Neural cell (in vitro differentiated cells): ENCODE measurements at regions not wholly inside any gene's neighbourhood (a gene's known extent, or its start where the extent isn't known, plus 50 kb on each side); places are given as distances from the start of the nearest gene placed in this dataset.

Experiments
- H2AFZ ChIP-seq: fragments of 200-600, 300-800 bp; sonication (generic), shearing (Covaris generic); 2 replicates; pipeline ENCODE4 v1.6.0; 2014; ENCODE audit warnings: low read depth, mild to moderate bottlenecking, antibody characterized with exemption, low read length, moderate library complexity
- H3F3A ChIP-seq: fragments of 200-600 bp; shearing (Covaris generic); 2 replicates; pipeline ENCODE4 v1.6.1; 2016; ENCODE audit warnings: mild to moderate bottlenecking, moderate library complexity, mixed read lengths, antibody characterized with exemption, low read length; ENCODE audit not compliant: insufficient read depth, poor library complexity, severe bottlenecking
- H3K27ac ChIP-seq: fragments of 200-600, 300-800 bp; sonication (generic), shearing (Covaris generic); 2 replicates; pipeline ENCODE4 v1.5.1; 2014; ENCODE audit warnings: mild to moderate bottlenecking, low read length, moderate library complexity
- H3K27me3 ChIP-seq: fragments of 300-800, 200-600 bp; sonication (generic), shearing (Covaris generic); 2 replicates; pipeline ENCODE4 v1.6.0; 2014; ENCODE audit warnings: mild to moderate bottlenecking, low read depth, low read length, moderate library complexity; ENCODE audit not compliant: insufficient read depth
- H3K36me3 ChIP-seq: fragments of 300-800, 200-600 bp; sonication (generic), shearing (Covaris generic); 2 replicates; pipeline ENCODE4 v1.5.1; 2014; ENCODE audit warnings: mild to moderate bottlenecking, antibody characterized with exemption, low read length, moderate library complexity; ENCODE audit not compliant: insufficient read depth
- H3K4me2 ChIP-seq: fragments of 300-800, 200-600 bp; sonication (generic), shearing (Covaris generic); 2 replicates; pipeline ENCODE4 v1.6.0; 2014; ENCODE audit warnings: mild to moderate bottlenecking, low read length
- H3K4me3 ChIP-seq: fragments of 300-800, 200-600 bp; sonication (generic), shearing (Covaris generic); 2 replicates; pipeline ENCODE4 v1.5.1; 2014; ENCODE audit warnings: mild to moderate bottlenecking, low read length, moderate library complexity
- H3K79me2 ChIP-seq: fragments of 200-600 bp; shearing (Covaris generic); replicated peaks from 2 replicates; pipeline ENCODE4 v1.6.0; 2014; ENCODE audit warnings: mild to moderate bottlenecking, low read length, moderate library complexity; ENCODE audit not compliant: insufficient read depth
- H3K9ac ChIP-seq: fragments of 300-800, 200-600 bp; sonication (generic), shearing (Covaris generic); 2 replicates; pipeline ENCODE4 v1.6.1; 2016; ENCODE audit warnings: mild to moderate bottlenecking, low read length, mixed read lengths
- H3K9me2 ChIP-seq: fragments of 200-600 bp; shearing (Covaris generic); 2 replicates; pipeline ENCODE4 v1.6.1; 2016; ENCODE audit warnings: mild to moderate bottlenecking, low read length, mixed read lengths; ENCODE audit not compliant: insufficient read depth
- H3K9me3 ChIP-seq: fragments of 200-600, 300-800 bp; sonication (generic), shearing (Covaris generic); 2 replicates; pipeline ENCODE4 v1.6.1; 2016; ENCODE audit warnings: mild to moderate bottlenecking, mixed run types, low read length, moderate library complexity, mixed read lengths
- H4K20me1 ChIP-seq: fragments of 200-600 bp; shearing (Covaris generic); 2 replicates; pipeline ENCODE4 v1.6.1; 2016; ENCODE audit warnings: mild to moderate bottlenecking, mixed run types; ENCODE audit not compliant: insufficient read depth
- EP300 ChIP-seq: fragments of 450-650 bp; conservative IDR thresholded peaks from 2 replicates; pipeline ENCODE4 v1.6.1; 2014; ENCODE audit warnings: antibody characterized with exemption, mild to moderate bottlenecking, moderate library complexity; ENCODE audit not compliant: poor library complexity, severe bottlenecking
- EZH2 ChIP-seq: fragments of 200-600, 300-800 bp; shearing (Covaris generic), sonication (generic); IDR thresholded peaks from 2 replicates; pipeline ENCODE4 v1.6.1; 2014; ENCODE audit warnings: antibody characterized with exemption, low read length, borderline replicate concordance, mild to moderate bottlenecking; ENCODE audit not compliant: insufficient read depth, poor library complexity, severe bottlenecking
- MXI1 ChIP-seq: fragments of 450-650 bp; conservative IDR thresholded peaks from 2 replicates; pipeline ENCODE4 v1.6.1; 2014; ENCODE audit warnings: antibody characterized with exemption, mild to moderate bottlenecking; ENCODE audit not compliant: poor library complexity, severe bottlenecking
- POLR2AphosphoS5 ChIP-seq: IDR thresholded peaks from 2 replicates; pipeline ENCODE4 v1.6.1; 2012
- RAD21 ChIP-seq: fragments of 450-650 bp; conservative IDR thresholded peaks from 2 replicates; pipeline ENCODE4 v1.6.1; 2014; ENCODE audit warnings: antibody characterized with exemption, mild to moderate bottlenecking, moderate library complexity
- SMC3 ChIP-seq: fragments of 450-650 bp; conservative IDR thresholded peaks from 2 replicates; pipeline ENCODE4 v1.6.1; 2014; ENCODE audit warnings: antibody characterized with exemption, mild to moderate bottlenecking, moderate library complexity; ENCODE audit not compliant: poor library complexity
- TAF1 ChIP-seq: IDR thresholded peaks from 2 replicates; pipeline ENCODE4 v1.6.1; 2012; ENCODE audit warnings: low read depth
- TF ChIP-seq, protein P1 (sequence below): IDR thresholded peaks from 2 replicates; pipeline ENCODE4 v1.6.1; 2012; ENCODE audit warnings: borderline replicate concordance
- TF ChIP-seq, protein P2 (sequence below): fragments of 450-650 bp; IDR thresholded peaks from 2 replicates; pipeline ENCODE4 v1.5.1; 2014; ENCODE audit warnings: antibody characterized with exemption, mild to moderate bottlenecking, moderate library complexity; ENCODE audit not compliant: poor library complexity, severe bottlenecking

GRCh38 chr9:92190536-92190790, 75.2 kb upstream of the SPTLC1 start:
- no peaks in the 10 kb centered on the region for H3K27me3 ChIP-seq
- no peak overlapping the region for H3K4me2 ChIP-seq
- no peak overlapping the region for H2AFZ ChIP-seq
- H3K27ac ChIP-seq: no peak overlapping the region
- no peaks in the 10 kb centered on the region for H3F3A ChIP-seq
- H3K4me3 ChIP-seq: no peak overlapping the region
- no peaks in the 10 kb centered on the region for H3K9me2 ChIP-seq
- H3K9me3 ChIP-seq: no peaks in the 10 kb centered on the region
- H3K9ac ChIP-seq: no peak overlapping the region
- H3K36me3 ChIP-seq: no peaks in the 10 kb centered on the region
- H3K79me2 ChIP-seq: no peaks in the 10 kb centered on the region
- H4K20me1 ChIP-seq: no peaks in the 10 kb centered on the region
- TF ChIP-seq, protein P1, sequence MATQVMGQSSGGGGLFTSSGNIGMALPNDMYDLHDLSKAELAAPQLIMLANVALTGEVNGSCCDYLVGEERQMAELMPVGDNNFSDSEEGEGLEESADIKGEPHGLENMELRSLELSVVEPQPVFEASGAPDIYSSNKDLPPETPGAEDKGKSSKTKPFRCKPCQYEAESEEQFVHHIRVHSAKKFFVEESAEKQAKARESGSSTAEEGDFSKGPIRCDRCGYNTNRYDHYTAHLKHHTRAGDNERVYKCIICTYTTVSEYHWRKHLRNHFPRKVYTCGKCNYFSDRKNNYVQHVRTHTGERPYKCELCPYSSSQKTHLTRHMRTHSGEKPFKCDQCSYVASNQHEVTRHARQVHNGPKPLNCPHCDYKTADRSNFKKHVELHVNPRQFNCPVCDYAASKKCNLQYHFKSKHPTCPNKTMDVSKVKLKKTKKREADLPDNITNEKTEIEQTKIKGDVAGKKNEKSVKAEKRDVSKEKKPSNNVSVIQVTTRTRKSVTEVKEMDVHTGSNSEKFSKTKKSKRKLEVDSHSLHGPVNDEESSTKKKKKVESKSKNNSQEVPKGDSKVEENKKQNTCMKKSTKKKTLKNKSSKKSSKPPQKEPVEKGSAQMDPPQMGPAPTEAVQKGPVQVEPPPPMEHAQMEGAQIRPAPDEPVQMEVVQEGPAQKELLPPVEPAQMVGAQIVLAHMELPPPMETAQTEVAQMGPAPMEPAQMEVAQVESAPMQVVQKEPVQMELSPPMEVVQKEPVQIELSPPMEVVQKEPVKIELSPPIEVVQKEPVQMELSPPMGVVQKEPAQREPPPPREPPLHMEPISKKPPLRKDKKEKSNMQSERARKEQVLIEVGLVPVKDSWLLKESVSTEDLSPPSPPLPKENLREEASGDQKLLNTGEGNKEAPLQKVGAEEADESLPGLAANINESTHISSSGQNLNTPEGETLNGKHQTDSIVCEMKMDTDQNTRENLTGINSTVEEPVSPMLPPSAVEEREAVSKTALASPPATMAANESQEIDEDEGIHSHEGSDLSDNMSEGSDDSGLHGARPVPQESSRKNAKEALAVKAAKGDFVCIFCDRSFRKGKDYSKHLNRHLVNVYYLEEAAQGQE: no peak
- no peak for TF ChIP-seq RAD21
- no peak for TF ChIP-seq EZH2
- TF ChIP-seq EP300: no peak
- TF ChIP-seq POLR2AphosphoS5: no peak
- no peak for TF ChIP-seq SMC3
- TF ChIP-seq, protein P2, sequence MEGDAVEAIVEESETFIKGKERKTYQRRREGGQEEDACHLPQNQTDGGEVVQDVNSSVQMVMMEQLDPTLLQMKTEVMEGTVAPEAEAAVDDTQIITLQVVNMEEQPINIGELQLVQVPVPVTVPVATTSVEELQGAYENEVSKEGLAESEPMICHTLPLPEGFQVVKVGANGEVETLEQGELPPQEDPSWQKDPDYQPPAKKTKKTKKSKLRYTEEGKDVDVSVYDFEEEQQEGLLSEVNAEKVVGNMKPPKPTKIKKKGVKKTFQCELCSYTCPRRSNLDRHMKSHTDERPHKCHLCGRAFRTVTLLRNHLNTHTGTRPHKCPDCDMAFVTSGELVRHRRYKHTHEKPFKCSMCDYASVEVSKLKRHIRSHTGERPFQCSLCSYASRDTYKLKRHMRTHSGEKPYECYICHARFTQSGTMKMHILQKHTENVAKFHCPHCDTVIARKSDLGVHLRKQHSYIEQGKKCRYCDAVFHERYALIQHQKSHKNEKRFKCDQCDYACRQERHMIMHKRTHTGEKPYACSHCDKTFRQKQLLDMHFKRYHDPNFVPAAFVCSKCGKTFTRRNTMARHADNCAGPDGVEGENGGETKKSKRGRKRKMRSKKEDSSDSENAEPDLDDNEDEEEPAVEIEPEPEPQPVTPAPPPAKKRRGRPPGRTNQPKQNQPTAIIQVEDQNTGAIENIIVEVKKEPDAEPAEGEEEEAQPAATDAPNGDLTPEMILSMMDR: no peak
- TF ChIP-seq TAF1: no peak
- no peak for TF ChIP-seq MXI1

- no peaks in the 10 kb centered on the region for H3K9me2 ChIP-seq
- H3K79me2 ChIP-seq: no peaks in the 10 kb centered on the region
- H3K4me2 ChIP-seq: no peak overlapping the region
- H3K27me3 ChIP-seq: no peaks in the 10 kb centered on the region
- no peak overlapping the region for H2AFZ ChIP-seq
- H3K36me3 ChIP-seq: no peaks in the 10 kb centered on the region
- H4K20me1 ChIP-seq: no peaks in the 10 kb centered on the region
- no peak overlapping the region for H3K27ac ChIP-seq
- no peak overlapping the region for H3K4me3 ChIP-seq
- no peaks in the 10 kb centered on the region for H3F3A ChIP-seq
- no peaks in the 10 kb centered on the region for H3K9me3 ChIP-seq
- no peak for TF ChIP-seq EP300
- TF ChIP-seq, protein P2: no peak
- no peak for TF ChIP-seq EZH2
- TF ChIP-seq MXI1: no peak
- no peak for TF ChIP-seq TAF1
- H3K9ac ChIP-seq: no peak overlapping the region
These were observed 74.7 kb upstream of the SPTLC1 start for GRCh38 chr9:92189782-92190535.
